ENCODE measurements at regions not wholly inside any gene's neighbourhood (a gene's known extent, or its start where the extent isn't known, plus 50 kb on each side); places are given as distances from the start of the nearest gene placed in this dataset.

DNA sequence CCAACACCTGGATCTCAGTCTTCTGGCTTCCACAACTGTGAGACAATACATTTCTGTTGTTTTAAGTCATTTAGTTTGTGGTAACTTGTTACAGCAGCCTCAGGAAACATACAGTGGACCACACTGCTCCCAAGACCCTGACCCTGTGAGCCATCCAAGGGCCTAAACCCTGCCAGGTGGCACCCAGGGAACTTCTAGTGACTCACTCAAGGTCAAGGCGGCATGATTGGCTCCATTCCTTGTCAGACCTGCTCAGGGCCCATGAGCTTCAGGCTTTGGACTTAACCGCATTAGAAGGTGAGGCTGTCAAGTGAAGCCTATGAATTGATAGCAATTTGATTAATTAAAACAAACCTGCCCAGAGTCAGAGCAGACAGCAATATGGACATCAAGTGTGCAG lies 165.7 kb upstream of the MAMLD1 start:
- in situ Hi-C loops (cut with MboI), result no loop called here
- no peak overlapping the region for H3K27ac ChIP-seq (ENCODE audit: extremely low read depth, low read depth, low read length)
- H3K4me2 ChIP-seq (ENCODE audit: insufficient read depth, low read length), result no peak overlapping the region
- H2AFZ ChIP-seq (ENCODE audit: low read depth, low read length), result no peak overlapping the region
- intact Hi-C loops (cut with micrococcal nuclease), result loop anchor here (10.0 kb wide), 1 partner anchor 163 kb away; no protein-coding TSS in a partner anchor
- POLR2A ChIA-PET, result interaction anchor here (0.6 to 0.7 kb wide), 2 partner anchors 35 to 171 kb away, joined by 3 read pairs; no protein-coding TSS in a partner anchor
- no peaks in the 10 kb centered on the region; a peak in 1 of 5 replicates for H3K27me3 ChIP-seq (ENCODE audit: control insufficient read depth in 2 of 2, insufficient read depth in 2 of 2, low read length in 2 of 2)
- 0% methylated on average over 2 of the region's 2 CpGs for WGBS (ENCODE audit: insufficient coverage, low coverage, missing lambda C conversion rate)
- no peaks in the 10 kb centered on the region for H4K20me1 ChIP-seq (replicated peaks; ENCODE audit: control insufficient read depth, insufficient read depth, low read length)
- no peak for DNase-seq (ENCODE audit: extremely low read depth in 1 of 4, low spot score in 3 of 4)
- no peaks in the 10 kb centered on the region for H3K36me3 ChIP-seq (ENCODE audit: control insufficient read depth, insufficient read depth, low read length)
- FAIRE-seq, result no peak
- H3K9me3 ChIP-seq (replicated peaks; ENCODE audit: control insufficient read depth, insufficient read depth, low read depth, low read length), result no peaks in the 10 kb centered on the region
- H3K9me1 ChIP-seq (ENCODE audit: control insufficient read depth, insufficient read depth, low read length), result no peaks in the 10 kb centered on the region
- ATAC-seq, result no peak
- TF ChIP-seq ZFP30 (CRISPR knock-in tag; IDR thresholded peaks at IDR 0.05; ENCODE audit: borderline replicate concordance) (no peak), NELFE (IDR thresholded peaks at IDR 0.05; ENCODE audit: insufficient read depth, insufficient read length) (no peak), ZNF695 (CRISPR knock-in tag; IDR thresholded peaks at IDR 0.05) (no peak), NFIX (CRISPR knock-in tag; IDR thresholded peaks at IDR 0.05; ENCODE audit: low read depth) (no peak), SMARCB1 (IDR thresholded peaks at IDR 0.05; ENCODE audit: insufficient read length, low read depth) (no peak), RFX5 (IDR thresholded peaks at IDR 0.05; ENCODE audit: low read depth, low read length) (no peak), ZNF586 (CRISPR knock-in tag; conservative IDR thresholded peaks at IDR 0.05) (no peak), HINFP (tag; conservative IDR thresholded peaks at IDR 0.05; ENCODE audit: low read depth) (no peak), YY1 (IDR thresholded peaks at IDR 0.05; ENCODE audit: borderline replicate concordance in 1 of 3, control insufficient read depth in 1 of 3, extremely low read depth in 1 of 3, insufficient read depth in 3 of 3, insufficient read length in 1 of 3, insufficient replicate concordance in 2 of 3, low read depth in 1 of 3, low read length in 2 of 3) (no peak), ZNF212 (CRISPR knock-in tag; IDR thresholded peaks at IDR 0.05) (no peak), ZSCAN29 (IDR thresholded peaks at IDR 0.05) (no peak), NFATC3 (IDR thresholded peaks at IDR 0.05) (no peak), IFI16 (CRISPR knock-in tag; IDR thresholded peaks at IDR 0.05) (no peak), ZNF274 (IDR thresholded peaks at IDR 0.05; ENCODE audit: borderline replicate concordance, low read depth, low read length) (no peak), ATF3 (IDR thresholded peaks at IDR 0.05) (no peak), ATF3 (CRISPR knock-in tag; conservative IDR thresholded peaks at IDR 0.05) (no peak), GABPB1 (CRISPR knock-in tag; IDR thresholded peaks at IDR 0.05) (no peak)
- TF ChIP-seq, protein P1, sequence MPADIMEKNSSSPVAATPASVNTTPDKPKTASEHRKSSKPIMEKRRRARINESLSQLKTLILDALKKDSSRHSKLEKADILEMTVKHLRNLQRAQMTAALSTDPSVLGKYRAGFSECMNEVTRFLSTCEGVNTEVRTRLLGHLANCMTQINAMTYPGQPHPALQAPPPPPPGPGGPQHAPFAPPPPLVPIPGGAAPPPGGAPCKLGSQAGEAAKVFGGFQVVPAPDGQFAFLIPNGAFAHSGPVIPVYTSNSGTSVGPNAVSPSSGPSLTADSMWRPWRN (IDR thresholded peaks at IDR 0.05; ENCODE audit: low read depth), result no peak
- no peak overlapping the region for H3K9ac ChIP-seq (ENCODE audit: insufficient read depth in 1 of 2, low read depth in 2 of 2, low read length in 2 of 2)
- no peaks in the 10 kb centered on the region for H3K79me2 ChIP-seq (ENCODE audit: control insufficient read depth, insufficient read depth, low read length)
- H3K4me3 ChIP-seq, result no peak overlapping the region
- BruUV-seq (replicated peaks), result no TSS peak
- H3K4me1 ChIP-seq (replicated peaks in 1 of 2; ENCODE audit: control insufficient read depth in 2 of 2, insufficient read depth in 2 of 2, low read length in 2 of 2), result no peaks in the 10 kb centered on the region
- CTCF ChIA-PET (ENCODE audit: low intra/inter-chr PET ratio), result no interaction called here

Measured in K562 (cell line).